HFF-Myc (cell line): ENCODE measurements at regions not wholly inside any gene's neighbourhood (a gene's known extent, or its start where the extent isn't known, plus 50 kb on each side); places are given as distances from the start of the nearest gene placed in this dataset.

Experiments used
- DNase-seq: peaks from one replicate; pipeline ENCODE4 v3.0.0-alpha.2; 2011; ENCODE audit warnings: low read depth; ENCODE audit errors: extremely low read depth
- H3K4me3 ChIP-seq: replicated peaks from 2 replicates; pipeline ENCODE4 v1.5.1; 2011; ENCODE audit warnings: low read depth, mild to moderate bottlenecking, control low read depth, low read length
- TF ChIP-seq, protein P1 (sequence below): IDR thresholded peaks from 2 replicates; pipeline ENCODE4 v1.5.1; 2012; ENCODE audit warnings: mild to moderate bottlenecking, low read depth, low read length, control low read depth; ENCODE audit errors: missing control alignments

DNA sequence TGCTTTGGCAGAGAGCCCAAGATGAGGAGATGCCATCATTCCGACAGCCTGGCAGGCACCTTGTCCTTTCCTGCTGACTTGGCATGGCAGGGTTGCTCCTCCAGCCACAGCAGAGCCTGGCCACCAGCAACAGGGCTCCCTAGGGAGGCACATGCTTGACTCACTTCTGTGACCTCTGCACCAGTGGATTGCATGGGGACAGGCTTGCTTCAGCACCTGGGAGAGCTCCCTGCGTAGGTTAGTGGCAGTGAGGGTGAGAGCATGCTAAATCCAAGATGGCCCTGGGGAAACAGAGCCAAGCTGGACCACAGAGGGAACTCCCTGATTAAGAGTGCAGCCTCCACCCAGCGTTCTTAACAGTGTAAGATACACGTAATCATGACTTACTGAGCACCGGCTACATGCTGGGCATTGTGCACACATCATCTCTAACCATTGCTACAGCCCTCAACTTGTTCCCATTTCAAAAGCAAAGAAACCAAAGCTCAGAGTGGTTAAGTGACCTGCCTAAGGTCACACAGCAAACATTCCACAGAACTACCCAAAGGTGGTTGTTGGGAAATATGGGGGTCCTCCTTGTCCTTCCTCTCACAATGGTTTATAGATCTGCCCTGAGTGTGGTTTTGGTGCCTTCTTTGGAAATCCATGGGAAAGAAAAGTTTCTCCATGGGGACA, 116.6 kb upstream of the UQCRFS1 start:
- no peak overlapping the region for H3K4me3 ChIP-seq
- DNase-seq: no peak
- TF ChIP-seq, protein P1, sequence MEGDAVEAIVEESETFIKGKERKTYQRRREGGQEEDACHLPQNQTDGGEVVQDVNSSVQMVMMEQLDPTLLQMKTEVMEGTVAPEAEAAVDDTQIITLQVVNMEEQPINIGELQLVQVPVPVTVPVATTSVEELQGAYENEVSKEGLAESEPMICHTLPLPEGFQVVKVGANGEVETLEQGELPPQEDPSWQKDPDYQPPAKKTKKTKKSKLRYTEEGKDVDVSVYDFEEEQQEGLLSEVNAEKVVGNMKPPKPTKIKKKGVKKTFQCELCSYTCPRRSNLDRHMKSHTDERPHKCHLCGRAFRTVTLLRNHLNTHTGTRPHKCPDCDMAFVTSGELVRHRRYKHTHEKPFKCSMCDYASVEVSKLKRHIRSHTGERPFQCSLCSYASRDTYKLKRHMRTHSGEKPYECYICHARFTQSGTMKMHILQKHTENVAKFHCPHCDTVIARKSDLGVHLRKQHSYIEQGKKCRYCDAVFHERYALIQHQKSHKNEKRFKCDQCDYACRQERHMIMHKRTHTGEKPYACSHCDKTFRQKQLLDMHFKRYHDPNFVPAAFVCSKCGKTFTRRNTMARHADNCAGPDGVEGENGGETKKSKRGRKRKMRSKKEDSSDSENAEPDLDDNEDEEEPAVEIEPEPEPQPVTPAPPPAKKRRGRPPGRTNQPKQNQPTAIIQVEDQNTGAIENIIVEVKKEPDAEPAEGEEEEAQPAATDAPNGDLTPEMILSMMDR: no peak

DNA sequence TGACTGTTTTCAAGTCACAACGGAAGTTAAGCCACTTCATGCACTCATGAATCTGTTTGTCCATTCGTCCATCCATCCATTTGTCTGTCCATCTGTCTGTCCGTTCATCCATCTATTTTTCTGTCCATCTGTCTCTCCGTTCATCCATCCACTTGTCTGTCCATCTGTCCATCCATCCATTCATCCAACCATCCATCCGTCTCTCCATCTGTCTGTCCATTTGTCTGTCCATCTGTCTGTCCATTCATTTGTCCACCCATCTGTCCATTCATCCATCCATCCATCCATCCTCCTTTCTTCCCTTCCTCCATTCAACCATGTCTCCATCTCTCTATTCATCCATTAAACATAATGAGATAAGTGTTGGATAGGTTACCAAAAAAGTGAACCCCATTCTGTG, 123.5 kb upstream of the UQCRFS1 start:
- no peak for DNase-seq
- TF ChIP-seq, protein P1: no peak
- no peak overlapping the region for H3K4me3 ChIP-seq

DNA sequence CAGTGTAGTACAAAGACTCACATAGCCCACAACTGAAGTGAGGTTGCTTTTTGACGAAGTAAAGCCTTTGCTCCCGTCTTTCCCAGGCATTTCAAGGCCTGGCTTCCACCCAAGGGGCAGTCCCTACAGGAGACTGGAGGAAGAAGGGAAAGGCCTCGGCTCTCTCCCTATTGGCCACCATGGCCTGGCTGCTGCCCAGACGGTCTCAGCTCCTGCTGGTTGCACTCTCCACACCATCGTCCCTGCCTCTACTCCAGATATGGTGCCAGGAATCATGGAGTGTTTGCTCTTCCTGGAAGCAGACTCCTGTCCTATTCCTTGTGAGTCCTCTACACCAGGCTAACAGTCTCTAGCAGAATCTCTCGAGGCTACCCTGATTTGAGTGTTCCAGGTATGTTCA, 124.1 kb upstream of the UQCRFS1 start:
- no peak for DNase-seq
- H3K4me3 ChIP-seq: no peak overlapping the region
- TF ChIP-seq, protein P1: no peak

DNA sequence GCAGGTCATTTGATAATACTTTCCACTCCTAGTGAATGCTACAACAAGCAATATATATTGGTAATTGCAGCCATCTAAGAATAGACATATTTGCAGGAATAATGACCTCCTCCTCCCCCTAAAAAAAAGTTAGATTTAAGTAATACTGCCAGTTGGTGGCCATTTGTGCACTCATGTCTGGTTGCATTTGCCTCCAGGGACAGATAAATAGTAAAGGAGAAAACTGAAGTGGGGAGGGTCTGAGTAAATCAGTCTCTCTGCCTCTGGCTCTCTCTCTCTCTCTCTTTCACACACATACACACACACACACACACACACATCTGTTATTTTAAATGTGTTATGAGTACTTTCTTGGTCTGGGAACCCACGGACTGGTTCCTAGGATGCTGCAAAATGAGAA, 125.5 kb upstream of the UQCRFS1 start:
- TF ChIP-seq, protein P1: no peak
- no peak overlapping the region for H3K4me3 ChIP-seq
- DNase-seq: no peak

DNA sequence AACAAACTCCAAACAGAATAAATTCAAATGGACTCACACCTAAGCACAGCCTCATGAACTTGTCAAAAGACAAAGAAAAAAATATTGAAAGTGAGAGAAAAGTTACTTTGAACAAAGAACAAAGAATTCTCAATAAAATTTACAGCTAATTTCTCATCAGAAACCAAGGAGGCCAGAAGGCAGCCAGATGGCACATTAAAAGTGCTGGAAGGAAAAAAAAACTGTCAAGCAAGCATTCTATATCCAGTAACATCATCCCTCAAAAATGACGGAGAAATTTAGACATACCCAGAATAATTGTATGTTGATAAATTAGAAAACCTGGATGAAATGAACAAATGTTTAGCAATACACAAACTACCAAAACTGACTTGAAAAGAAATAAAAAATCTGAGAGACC, 129.8 kb upstream of the UQCRFS1 start:
- H3K4me3 ChIP-seq: no peak overlapping the region
- TF ChIP-seq, protein P1: no peak
- DNase-seq: no peak

DNA sequence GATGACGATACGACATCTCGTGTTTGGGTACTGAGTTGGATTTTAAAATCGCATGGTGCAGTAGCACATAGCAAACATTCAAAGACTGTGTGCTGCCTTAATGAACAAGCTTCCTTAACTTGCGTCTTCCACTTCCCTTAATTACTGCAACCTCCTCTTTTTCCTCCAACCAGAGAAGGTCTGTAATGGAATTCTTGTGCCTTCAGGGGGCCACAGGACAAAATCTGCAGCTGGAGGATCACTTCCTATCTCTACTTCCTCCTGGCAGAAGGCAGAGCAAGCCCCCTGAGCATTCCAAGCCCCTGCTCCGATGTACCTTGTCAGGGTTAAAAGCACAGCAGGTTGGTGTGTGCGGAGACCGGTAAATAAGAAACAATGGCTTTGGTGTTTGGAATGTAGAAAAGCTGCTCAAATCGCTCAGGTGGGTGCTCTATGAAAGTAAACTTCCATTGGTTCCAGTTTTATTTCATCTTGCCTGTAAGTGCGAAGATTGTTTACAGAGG, 151.3 kb upstream of the UQCRFS1 start:
- TF ChIP-seq, protein P1: no peak
- no peak overlapping the region for H3K4me3 ChIP-seq
- no peak for DNase-seq

DNA sequence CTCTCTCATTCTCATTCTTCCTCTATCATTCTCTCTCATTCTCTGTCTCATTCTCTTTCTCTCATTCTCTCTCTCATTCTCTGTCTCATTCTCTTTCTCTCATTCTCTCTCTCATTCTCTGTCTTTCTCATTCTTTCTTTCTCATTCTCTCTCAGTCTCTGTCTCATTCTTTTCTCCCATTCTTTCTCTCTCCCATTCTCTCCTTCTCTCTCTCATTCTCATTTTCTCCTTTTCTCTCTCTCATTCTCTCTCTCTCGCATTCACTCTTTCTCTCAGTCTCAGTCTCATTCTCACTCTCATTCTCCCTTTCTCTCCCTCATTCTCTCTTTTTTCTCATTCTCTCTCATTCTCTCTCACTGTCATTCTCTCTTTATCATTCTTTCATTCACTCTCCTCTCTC, 152.0 kb upstream of the UQCRFS1 start:
- H3K4me3 ChIP-seq: no peak overlapping the region
- DNase-seq: no peak
- TF ChIP-seq, protein P1: no peak
